ENCODE measurements at regions not wholly inside any gene's neighbourhood (a gene's known extent, or its start where the extent isn't known, plus 50 kb on each side); places are given as distances from the start of the nearest gene placed in this dataset.

DNA sequence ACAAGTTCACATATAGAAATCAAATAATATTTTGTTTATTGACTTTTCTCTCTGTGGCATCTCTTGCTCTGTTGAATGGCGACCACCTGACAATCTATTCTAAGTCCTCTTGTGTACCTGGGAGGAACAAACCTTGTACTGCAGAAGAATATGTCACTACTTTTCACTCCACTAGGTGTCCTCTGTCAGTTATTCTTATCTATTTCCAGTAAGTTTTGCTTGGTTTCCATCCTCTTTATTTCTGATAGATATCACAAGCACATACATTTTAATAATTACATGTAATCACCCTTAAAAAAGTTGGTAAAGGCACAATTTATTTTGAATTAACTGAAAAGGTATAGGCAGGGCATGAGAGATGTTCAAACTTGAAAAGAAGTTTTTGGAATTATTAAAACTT, 238.4 kb downstream of the SNCA start:
- DNase-seq, result no peak

DNA sequence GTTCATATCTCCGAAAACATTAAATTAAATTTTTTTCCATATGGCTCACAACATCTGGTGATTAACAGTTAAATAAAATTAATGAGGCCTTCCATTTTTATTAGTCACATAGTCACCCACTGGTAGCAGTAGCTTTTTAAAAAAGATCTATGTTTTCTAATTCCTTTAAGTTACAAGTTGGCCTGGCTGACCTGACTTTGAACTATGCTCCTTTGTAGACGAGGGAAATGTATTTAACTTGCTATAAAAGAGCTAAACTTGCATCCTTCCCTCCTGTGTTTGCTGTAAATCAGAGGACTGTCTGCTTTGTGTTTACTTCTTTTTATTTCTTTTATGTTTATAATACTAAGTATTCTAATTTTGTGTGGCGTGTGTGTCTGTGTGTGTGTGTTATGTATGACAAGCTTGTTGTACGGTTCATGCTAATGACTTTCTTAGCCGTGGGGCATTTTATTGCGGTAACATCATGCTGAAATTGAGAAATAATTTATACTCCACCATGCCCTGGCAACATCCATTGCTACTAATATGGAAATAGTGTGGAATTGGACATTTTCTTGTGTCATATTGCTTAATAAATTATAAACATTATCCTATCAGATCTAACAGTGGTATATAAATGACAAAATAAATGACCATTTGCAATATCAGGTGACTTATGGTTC, 241.7 kb downstream of the SNCA start:
- no peak for DNase-seq

DNA sequence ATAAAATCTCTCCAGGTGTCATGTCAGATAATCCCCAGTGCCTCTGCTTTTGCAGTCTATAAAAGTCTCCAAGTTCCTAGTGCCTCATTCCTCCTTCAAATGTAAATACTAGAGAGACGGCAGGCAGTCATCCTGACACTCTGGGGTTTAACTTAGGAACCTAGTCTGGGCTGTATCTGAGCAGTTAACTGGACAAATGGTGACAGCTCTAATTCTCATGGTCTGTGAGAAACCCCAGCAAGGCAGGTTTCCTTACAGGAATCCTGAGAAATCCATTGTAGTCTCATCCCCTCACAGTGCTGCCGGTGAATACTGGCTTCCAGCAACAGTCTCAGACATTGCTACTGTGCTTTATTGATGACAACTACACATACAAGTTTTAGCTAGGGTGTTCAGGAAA, 246.8 kb downstream of the SNCA start:
- no peak for DNase-seq

DNA sequence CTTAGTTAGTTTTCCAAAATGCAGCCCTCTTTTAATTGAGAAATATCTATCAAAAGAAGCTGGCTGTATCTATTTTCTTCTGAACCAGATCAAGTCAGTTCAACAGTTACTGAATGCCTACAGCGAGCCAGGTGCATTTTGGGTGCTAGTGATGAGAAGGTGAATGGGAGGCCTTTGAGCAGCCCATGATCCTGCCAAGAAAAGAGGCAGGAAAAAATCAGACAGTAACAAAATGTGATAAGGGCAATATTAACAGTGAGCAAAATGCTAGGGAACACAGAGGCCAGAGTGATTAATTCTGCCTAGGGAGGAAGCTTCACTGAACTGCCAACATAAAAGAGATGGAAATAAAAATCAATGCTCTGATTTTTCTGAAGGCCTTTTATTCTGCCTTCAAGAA, 248.5 kb downstream of the SNCA start:
- no peak for DNase-seq

DNA sequence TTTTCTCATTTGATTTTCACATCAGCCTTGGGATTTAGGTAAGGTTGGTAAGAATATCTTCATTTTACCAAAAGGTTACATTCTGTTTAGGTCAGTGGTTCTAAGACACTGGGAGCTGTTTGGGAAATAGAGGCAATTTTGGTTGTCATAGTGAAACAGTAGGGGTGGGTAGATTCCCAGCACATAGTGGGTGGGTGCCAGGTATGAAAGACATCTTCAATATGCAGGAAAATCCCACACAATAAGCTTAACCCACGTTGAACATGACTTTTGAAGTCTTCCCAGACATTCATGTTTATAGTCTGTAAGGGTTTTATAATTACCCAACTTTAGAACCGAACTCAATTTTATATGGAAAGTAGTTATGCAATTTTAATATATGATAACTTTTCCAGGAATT, 249.6 kb downstream of the SNCA start:
- DNase-seq, result no peak

DNA sequence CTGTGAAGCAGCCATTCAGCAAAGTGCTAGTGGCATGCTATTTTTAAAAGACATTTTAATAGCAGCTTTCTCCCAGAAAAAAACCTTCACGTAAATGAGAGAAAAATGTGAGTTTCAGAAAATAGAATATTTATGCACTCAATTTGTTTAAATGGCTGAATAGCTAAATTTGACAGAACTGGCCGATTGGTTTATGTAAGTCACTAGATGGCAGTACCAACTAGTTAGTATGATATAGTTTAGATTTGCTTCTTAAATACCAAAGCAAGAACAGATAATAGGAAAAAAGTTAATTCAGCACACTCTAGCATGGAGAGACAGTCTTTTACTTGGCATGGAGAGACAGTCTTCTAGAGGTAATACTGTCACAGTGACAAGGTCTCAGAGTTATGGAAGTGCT, 250.1 kb downstream of the SNCA start:
- no peak for DNase-seq

DNA sequence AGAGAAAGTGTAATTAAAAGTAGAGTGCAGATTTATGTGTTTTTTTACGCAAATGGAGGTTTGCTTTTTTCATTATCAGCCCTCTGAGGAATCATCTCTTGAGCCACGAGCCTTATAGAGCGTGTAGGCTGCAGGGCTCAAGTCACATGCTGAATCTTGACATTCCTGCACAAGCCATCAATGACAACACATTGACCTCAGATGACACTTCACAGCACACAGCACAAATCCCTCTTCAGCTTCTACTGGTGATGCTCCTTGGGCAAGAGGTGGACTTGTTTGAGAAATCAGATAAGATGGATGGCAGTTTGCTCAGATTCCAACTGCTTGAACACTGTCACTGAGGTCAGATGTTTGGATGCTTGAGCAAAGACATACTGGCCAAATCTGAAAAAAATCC, 250.6 kb downstream of the SNCA start:
- no peak for DNase-seq

DNA sequence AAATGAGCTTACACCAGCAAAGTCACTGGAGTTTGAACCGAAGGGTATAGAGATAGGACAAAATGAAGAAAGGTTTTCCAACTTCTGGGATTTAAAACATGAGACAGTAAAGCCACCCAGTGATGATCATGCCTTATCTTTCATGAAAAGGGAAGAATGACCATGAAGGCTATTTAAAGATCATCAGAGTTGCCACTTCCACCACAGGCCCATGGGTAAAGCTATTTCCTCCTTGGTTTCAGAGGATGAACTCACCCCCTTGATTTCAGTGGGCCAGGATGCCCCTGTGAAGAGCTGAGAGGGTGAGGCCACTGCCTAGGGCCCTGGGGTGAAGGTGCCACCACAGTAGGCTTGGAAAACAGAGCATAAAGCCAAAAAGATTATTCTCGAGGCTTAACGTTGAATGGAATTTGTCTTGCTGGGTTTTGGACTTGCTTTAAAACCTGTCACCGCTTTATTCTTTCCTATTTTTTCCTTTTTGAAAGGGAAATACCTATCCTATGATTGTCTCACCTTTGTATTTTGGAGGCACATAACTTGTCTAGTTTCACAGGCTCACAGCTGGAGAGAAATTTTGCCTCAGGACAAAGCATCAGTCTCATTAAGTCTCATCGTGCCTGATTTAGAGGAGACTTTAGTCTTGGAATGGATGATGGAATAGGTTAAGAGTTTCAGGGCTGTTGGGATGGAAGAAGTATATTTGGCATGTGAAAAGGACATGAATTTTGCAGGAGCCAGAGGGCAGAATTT, 254.0 kb downstream of the SNCA start:
- DNase-seq, result no peak

DNA sequence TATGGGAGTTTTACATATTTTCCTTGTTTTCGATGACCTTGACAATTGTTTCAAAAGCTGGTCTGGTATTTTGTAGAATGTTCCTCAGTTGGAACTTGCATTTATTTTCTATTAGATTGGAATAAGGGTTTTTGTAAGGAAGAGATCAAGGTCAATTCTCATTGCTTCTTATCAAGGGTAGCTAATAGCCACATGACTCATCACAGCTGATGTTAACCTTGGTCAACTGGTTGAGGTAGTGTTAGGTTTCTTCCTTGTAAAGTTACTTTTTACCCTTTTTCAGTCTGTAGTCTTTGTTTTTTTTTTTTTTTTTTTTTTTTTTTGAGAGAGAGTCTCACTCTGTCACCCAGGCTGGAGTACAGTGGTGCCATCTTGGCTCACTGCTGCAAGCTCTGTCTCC, 257.2 kb downstream of the SNCA start:
- DNase-seq, result no peak

DNA sequence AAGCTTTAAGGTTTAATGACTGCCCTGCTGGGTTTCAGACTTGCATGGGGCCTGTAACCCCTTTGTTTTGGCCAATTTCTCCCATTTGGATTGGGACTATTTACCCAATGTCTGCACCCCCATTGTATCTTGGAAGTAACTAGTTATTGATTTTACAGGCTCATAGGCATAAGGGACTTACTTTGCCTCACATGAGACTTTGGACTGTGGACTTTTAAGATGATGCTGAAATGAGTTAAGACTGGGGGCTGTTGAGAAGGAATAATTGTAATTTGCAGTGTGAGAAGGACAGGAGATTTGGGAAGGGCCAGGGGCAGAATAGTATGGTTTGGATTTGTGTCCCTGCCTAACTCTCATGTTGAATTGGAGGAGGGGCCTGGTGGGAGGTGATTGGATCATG, 260.7 kb downstream of the SNCA start:
- no peak for DNase-seq

DNA sequence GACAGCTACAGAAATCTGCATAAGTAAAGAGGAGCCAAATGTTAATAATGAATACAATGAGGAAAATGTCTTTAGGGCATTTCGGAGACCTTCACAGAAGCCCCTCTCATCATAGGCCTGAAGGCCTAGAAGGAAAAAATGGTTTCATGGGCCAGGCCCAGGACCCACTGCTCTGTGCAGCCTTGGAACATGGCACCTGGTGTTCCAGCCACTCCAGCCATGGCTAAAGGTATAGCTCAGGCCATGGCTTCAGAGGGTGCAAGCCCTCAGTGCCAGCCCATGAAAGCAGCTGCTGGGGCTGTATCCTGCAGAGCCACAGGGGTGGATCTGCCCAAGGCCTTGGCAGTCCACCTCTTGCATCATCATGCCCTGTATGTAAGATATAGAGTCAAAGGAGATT, 261.1 kb downstream of the SNCA start:
- DNase-seq, result no peak

DNA sequence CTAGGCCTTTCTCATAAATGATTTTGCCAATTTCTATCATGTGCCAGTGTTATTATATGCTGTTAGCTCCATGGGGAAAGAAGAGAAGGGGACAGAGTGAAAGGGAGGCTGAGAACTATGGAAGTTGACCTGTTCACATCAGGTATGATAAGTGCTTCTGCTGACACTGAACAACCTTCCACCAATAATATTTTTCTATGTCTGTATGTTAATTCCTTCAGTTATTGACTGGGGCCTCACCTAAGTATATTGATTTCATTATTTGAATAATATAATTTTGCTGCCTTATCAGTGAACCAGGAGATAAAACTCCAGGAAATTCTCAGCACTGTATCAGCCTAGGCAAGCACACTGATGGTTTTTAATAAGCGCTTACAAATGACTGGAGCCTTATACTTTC, 262.8 kb downstream of the SNCA start:
- no peak for DNase-seq

DNA sequence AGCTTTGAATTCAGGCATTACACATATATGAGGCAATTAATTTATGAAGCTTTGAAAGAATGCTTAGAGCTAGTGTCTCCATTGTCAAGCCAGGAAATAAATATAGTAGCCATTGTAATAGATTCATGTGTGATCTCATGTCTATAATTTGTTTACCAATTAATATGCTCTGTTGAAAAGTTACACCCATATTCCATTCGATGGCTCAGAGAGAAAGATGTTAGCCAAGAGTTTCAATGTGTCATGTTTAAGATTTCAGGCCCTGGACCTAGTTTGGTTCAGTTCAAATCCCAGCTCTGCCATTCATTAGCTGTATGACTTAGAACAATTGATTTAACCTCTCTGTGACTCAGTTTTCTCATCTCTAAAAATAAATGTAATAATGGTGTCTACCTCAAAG, 263.3 kb downstream of the SNCA start:
- DNase-seq, result no peak

DNA sequence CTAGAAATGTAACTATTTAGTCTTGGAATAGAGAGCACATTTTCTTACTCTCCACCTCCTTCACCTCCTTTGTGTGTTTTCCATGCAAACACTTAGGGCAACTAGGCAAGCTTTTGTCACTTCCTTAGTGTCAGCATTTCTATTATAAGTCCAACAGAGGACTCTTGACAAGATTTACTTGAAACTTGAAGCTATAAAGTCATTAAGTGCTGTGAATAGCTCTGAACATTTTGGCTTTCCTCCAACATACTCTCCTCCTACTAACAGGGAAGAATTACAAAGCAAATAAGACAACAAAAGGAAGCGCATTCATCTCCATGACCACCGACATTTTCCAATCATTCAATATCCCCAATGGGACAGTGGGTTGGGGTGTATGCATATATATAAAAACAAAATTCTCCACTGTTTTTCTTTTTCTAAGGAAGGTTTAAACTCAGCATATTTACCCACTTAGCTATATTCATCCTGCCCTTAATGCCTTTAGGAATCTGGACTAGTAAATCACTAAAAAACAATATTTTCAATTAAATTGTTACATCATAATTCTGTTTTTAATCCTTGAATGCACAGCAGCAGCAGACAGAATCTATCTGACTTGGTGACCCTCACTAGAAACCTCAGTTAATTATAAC, 264.6 kb downstream of the SNCA start:
- DNase-seq, result no peak

DNA sequence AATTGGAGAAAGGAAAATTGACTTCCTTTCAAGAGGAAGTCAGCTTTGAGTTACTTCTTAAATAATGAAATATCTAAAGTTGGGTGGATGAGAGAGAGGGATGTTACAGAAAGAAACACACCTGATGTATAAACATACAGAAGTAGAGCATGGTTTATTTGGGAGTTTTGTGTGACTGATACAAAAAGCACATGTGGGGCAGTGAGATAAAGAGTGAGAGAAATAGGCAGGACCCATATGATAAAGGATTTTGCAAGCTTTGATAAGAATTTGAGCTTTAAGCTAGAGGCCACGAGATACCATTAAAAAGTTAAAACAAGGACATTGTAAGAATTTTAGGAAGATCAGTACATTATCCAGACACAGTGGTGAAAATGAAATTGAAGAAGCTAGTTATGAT, 263.3 kb upstream of the GPRIN3 start:
- DNase-seq, result no peak

DNA sequence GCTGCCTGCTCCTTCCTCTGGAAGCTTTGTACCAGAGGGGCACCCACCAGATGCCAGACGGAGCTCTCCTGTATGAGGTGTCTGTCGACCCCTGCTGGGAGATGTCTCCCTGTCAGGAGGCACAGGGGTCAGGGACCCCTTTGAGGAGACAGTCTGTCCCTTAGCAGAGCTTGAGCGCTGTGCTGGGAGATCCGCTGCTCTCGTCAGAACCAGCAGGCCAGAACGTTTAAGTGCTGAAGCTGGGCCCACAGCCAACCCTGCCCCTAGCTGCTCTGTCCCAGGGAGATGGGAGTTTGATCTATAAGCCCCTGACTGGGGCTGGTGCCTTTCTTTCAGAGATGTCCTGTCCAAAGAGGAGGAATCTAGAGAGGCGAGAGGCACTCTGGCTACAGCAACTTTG, 260.3 kb upstream of the GPRIN3 start:
- no peak for DNase-seq

DNA sequence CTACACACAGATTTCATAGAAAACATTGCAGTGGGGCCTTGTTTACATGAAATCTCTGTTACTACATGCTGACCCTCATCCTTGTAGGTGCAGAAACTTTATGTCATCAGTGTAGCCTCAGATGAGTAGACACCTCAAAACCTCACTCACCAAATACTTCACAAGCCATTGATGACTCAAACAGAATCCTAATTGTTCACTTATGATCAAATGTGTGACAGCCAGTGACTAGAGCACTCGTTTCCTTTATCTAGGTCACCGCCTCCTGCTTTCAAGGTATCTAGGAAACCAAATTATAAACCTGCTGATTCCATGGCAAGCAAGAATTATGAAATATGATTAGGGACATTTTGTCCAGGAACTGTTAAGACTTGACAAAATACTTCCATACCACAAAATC, 255.8 kb upstream of the GPRIN3 start:
- no peak for DNase-seq

DNA sequence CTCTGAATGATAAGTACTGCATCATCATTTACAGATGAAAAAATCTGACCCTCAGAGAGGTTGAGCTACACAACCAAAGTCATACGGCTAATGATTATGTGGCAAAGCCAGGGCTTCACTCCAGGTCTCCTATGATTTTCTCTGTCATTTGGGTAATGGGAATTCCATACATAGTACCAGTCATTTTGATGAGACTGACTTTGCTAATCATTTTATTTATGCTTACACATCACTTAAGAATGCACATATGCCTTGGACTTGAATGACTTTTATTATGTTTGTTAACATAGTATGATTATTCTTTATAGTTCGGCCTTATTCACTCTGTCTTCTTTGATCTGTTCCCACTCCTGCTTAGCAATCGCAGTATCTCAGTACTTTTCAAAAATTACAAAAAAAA, 255.1 kb upstream of the GPRIN3 start:
- no peak for DNase-seq

DNA sequence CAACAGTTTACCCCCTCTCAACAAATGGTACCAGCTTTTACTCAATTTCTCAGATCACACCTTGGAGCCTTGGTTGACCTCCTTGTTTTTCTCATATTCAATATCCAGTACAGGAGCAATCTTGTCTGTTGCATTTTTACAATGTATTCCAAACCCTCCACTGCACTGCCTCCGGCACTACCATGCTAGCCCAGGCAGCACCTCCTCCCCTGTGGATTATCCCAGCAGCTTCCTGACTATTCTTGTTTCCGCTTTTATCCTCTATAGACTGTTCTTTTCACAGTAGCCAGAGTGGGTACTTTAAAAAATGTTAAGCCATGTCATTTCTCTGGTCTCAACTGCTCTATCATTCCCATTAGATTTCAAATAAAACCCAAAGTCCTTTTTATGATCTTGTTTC, 253.4 kb upstream of the GPRIN3 start:
- DNase-seq, result no peak

DNA sequence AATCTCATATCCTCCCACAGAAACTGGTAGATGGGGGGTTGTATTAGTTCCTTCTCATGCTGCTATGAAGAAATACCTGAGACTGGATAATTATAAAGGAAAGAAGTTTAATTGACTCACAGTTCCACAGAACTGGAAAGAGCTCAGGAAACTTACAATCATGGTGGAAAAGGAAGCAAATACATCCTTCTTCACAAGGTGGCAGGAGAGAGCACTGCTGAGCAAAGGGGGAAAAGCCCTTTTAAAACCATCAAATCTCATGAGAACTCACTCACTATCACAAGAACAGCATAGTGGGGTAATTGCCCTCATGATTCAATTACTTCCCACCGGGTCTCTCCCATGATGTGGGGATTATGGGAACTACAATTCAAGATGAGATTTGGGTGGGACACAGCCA, 250.5 kb upstream of the GPRIN3 start:
- no peak for DNase-seq

DNA sequence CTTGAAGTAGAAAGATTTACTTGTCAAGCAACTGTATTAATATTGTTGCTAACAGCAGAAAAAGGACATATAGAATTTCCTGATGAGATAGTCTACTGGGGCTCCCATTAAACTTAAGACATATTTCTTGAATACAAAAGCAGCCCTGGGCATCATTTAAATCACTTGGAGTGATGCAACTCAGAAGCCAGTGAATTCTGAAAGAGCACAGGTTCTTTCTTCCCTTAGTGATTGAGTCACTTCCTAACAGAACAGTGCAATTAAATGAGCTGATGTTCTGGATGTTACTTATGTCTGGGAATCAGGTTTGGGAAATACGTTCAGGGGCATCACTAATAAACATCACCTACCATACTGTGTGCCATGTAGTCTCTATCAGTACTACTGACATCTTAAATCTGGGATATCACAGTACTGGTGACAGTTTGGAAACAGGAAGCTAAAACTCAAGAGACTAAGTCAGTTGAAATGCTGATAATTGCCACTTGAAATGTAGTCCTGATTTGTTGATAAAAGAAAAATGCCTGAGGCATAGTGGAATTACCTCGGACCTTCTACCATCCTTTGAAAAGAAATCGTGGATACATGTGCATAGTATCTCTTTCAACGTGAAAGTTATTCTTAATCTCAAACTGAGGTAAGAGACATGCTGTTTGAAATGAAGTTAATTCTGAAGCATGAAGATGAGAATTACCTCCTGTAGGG, 249.2 kb upstream of the GPRIN3 start:
- no peak for DNase-seq

DNA sequence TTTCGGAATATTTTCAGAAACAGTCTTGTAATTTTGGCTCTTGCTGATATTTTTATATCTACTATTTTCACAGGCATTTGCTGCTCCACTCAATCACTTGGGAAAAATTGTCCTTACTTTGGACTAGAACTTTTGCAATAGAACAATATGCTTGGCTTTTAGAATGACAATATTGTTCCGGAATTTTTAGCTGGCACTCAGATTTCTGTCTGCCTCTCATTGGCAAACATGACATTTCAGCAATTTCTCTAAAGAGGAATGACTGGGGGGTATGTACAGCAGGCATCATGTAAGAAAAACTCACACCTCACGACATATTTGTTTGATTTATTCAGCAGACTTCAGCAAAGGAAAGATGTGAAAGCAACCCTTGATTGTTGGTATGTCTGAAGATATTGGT, 243.6 kb upstream of the GPRIN3 start:
- no peak for DNase-seq

DNA sequence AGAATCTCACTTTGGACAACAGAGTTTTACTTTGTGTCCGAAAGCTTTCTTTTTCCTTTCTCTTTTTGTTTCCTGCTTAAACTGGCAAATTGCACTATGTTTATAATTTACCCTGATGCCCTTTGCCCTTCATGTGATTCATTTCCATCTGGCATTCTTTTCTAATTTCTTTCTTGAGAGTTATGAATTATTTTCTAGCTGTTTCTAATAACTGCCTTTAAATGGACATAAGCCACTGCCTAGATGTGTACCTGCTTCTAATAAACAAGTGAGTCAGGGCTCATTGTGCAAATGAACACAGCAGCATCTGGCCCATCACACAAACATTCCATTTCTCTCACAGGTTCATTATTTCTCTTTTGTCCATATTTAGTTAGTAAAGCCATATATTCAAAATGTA, 242.3 kb upstream of the GPRIN3 start:
- DNase-seq, result no peak

DNA sequence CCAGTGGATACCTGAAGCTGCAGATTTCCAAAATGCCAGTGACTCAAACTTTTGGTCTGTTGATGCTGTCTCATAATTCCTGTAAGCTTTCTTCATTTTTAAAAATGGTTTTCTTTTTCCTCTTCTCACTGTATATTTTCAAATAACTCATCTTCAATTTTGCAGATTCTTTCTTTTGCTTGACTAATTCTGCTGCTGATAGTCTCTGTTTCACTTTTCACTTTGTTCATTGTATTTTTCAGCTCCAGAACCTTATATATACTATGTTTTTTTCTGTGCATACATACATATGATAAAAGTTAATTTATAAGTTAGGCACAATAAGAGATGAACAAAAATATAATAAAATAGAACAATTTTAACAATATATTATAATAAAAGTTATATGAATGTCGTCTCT, 237.7 kb upstream of the GPRIN3 start:
- DNase-seq, result no peak

All from stimulated activated CD4-positive, alpha-beta T cell treated with anti-CD3 and anti-CD28 coated beads, Interleukin-4, amount 100 ng/mL, for 24 hours (primary cell).